Bronchial epithelial cell (primary cell): ENCODE measurements at regions not wholly inside any gene's neighbourhood (a gene's known extent, or its start where the extent isn't known, plus 50 kb on each side); places are given as distances from the start of the nearest gene placed in this dataset.
A peak's percentile ranks its signal among the peaks of the same experiment; 100 is the strongest.

Experiments used
- DNase-seq: peaks from one replicate; pipeline ENCODE4 v3.0.0-alpha.2; 2010; ENCODE audit warnings: low read depth
- FAIRE-seq: peaks from 2 replicates; lab custom pipeline; 2011; peaks lifted over from hg19 to GRCh38; lab: Jason Lieb, UNC
- H3K27me3 ChIP-seq: 2 replicates; pipeline ENCODE4 v1.5.1; 2011; ENCODE audit warnings: low read length; ENCODE audit not compliant: control insufficient read depth, insufficient read depth
- H3K36me3 ChIP-seq: 2 replicates; pipeline ENCODE4 v1.5.1; 2011; ENCODE audit warnings: low read length; ENCODE audit not compliant: control insufficient read depth, insufficient read depth
- H3K4me3 ChIP-seq: 2 replicates; pipeline ENCODE4 v1.5.1; 2011; ENCODE audit warnings: mild to moderate bottlenecking, low read depth, low read length, control low read depth
- TF ChIP-seq, protein P1 (sequence below): IDR thresholded peaks from 2 replicates; pipeline ENCODE4 v1.5.1; 2011; ENCODE audit warnings: mild to moderate bottlenecking, moderate library complexity, low read length, control low read depth, inconsistent platforms; ENCODE audit not compliant: insufficient read depth, severe bottlenecking

DNA sequence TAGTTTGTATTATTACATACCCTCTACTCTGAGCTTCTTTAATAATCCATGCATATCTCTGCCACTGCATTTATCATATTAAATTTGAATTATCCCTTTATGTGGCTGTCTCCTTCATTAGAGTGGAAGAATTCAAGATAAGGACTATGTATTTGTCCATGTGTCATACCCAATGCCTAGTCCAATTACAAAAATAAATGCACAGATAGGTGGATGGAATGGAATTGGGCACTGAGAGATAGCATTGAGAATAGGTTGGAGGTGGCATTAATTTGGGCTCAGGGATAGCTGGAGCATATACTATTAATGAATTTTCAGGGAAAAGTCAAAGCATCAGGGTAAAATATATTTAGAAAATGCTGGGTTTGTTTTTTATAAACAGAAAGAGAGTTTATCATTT is 893.2 kb downstream of the EPHA4 start:
- no peaks in the 10 kb centered on the region for H3K36me3 ChIP-seq
- TF ChIP-seq, protein P1, sequence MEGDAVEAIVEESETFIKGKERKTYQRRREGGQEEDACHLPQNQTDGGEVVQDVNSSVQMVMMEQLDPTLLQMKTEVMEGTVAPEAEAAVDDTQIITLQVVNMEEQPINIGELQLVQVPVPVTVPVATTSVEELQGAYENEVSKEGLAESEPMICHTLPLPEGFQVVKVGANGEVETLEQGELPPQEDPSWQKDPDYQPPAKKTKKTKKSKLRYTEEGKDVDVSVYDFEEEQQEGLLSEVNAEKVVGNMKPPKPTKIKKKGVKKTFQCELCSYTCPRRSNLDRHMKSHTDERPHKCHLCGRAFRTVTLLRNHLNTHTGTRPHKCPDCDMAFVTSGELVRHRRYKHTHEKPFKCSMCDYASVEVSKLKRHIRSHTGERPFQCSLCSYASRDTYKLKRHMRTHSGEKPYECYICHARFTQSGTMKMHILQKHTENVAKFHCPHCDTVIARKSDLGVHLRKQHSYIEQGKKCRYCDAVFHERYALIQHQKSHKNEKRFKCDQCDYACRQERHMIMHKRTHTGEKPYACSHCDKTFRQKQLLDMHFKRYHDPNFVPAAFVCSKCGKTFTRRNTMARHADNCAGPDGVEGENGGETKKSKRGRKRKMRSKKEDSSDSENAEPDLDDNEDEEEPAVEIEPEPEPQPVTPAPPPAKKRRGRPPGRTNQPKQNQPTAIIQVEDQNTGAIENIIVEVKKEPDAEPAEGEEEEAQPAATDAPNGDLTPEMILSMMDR, result no peak
- no peak for DNase-seq
- no peaks in the 10 kb centered on the region for H3K27me3 ChIP-seq
- no peak overlapping the region for H3K4me3 ChIP-seq
- no peak for FAIRE-seq

GRCh38 chr2:220682616-220683015 is 889.5 kb downstream of the EPHA4 start:
- Histone ChIP-seq H3K4me3 (no peak overlapping the region), H3K36me3 (no peaks in the 10 kb centered on the region), H3K27me3 (no peaks in the 10 kb centered on the region)
- FAIRE-seq, result no peak
- DNase-seq, result peak; percentile 82
- TF ChIP-seq, protein P1, result no peak

DNA sequence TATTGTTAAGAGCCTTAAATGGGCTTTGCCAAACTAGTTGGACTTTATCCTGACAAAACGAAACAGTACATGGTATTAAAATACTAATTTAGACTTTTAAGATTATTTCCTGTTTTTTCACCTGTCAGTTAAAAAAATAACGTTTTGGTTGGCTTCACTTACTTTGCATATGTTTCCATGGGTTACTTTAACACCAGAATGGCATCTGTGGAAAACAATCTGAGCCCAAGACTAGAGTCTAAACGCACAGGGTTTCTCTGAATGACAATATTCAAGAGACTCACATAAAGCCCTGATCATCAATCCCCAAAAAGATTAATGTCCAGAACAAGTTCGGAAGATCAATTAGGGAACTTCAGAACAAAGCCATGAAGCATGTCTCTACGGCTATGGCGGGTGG is 888.0 kb downstream of the EPHA4 start:
- FAIRE-seq (no peak), DNase-seq (no peak)
- TF ChIP-seq, protein P1, result no peak
- H3K27me3 ChIP-seq, result no peaks in the 10 kb centered on the region
- no peaks in the 10 kb centered on the region for H3K36me3 ChIP-seq
- H3K4me3 ChIP-seq, result no peak overlapping the region

- no peak for FAIRE-seq
- Histone ChIP-seq H3K27me3 (no peaks in the 10 kb centered on the region), H3K36me3 (no peaks in the 10 kb centered on the region), H3K4me3 (no peak overlapping the region)
- DNase-seq, result peak; percentile 53
- TF ChIP-seq, protein P1, result peak; percentile 81
Measured at GRCh38 chr2:220687231-220687843, 884.8 kb downstream of the EPHA4 start.

GRCh38 chr2:220695397-220696279 is 876.5 kb downstream of the EPHA4 start:
- Histone ChIP-seq H3K4me3 (no peak overlapping the region), H3K36me3 (no peaks in the 10 kb centered on the region), H3K27me3 (no peaks in the 10 kb centered on the region)
- DNase-seq (peak; percentile 67), FAIRE-seq (no peak)
- TF ChIP-seq, protein P1, result no peak
